ENCODE measurements at regions not wholly inside any gene's neighbourhood (a gene's known extent, or its start where the extent isn't known, plus 50 kb on each side); places are given as distances from the start of the nearest gene placed in this dataset.
"Not testable (repeated sequence)": the region's sequence is repeated elsewhere in the genome, so short reads cannot be mapped to it uniquely, and the experiment has no call there.

DNA sequence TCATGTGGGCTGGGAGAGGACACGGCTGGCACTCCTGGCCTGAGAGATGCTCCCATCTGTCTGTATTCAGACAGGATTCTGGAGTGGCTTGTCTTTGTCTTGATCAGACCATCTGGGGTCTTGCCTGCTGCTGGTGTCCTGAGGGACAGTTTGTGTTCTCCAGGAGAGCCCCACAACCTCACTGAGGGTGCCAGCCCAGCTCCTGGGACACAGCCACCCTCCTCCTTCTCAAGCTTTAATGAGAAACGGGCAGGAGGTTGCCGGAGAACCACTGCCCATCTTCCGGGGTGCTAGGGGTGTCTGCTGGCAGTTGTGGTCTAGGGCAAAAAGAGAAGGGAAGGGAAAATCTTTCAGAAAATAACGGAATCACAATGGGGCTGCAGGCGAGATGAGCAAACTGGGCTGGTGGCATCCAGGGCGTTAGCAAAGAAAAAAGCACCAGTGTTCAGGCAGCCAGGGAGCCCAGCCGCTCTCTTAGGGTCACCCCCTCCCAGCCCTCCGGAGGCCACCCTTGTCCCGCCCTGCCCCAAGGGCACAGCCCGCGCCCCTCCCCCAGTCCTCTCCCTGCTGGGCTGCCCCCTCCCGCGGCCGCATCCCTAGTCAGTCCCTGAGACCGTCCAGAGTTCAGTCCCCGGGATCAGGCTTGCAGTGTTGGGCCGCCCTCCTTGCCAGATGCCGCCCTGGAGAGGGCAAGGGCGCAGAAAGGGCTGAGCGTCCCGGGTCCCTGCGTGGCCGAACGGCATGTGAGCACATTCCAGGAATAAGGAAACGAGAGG is 824.7 kb downstream of the KCNJ18 start:
- Histone ChIP-seq H3K9me3 (ENCODE audit: control extremely low read depth in 1 of 5, control insufficient read depth in 4 of 5, insufficient read depth in 2 of 5, low read depth in 1 of 5, low read length in 4 of 5) (peaks cover 0 to 9% (median 0%) of the 10 kb centered on the region in 5 experiments), H3K36me3 (ENCODE audit: control insufficient read depth in 4 of 4, insufficient read depth in 4 of 4, low read length in 3 of 4) (no peaks in the 10 kb centered on the region), H3K4me1 (ENCODE audit: control extremely low read depth in 1 of 4, control insufficient read depth in 4 of 4, insufficient read depth in 4 of 4, low read length in 3 of 4) (no peaks in the 10 kb centered on the region), H3K4me3 (ENCODE audit: control insufficient read depth in 1 of 7, extremely low read depth in 1 of 7, insufficient read depth in 4 of 7, low read depth in 2 of 7, low read length in 6 of 7) (no peak overlapping the region), H3K27me3 (replicated peaks in 2 of 5; ENCODE audit: control insufficient read depth in 4 of 5, insufficient read depth in 5 of 5, low read length in 4 of 5) (no peaks in the 10 kb centered on the region), H3K27ac (ENCODE audit: insufficient read depth in 1 of 2, low read depth in 1 of 2, low read length in 2 of 2, poor library complexity in 1 of 2, severe bottlenecking in 2 of 2) (no peak overlapping the region)
- DNase-seq: no peak
- ChIA-PET CTCF (no interaction called here), POLR2A (no interaction called here)
- WGBS (ENCODE audit: insufficient coverage): 78% methylated on average over 23 of the region's 26 CpGs

DNA sequence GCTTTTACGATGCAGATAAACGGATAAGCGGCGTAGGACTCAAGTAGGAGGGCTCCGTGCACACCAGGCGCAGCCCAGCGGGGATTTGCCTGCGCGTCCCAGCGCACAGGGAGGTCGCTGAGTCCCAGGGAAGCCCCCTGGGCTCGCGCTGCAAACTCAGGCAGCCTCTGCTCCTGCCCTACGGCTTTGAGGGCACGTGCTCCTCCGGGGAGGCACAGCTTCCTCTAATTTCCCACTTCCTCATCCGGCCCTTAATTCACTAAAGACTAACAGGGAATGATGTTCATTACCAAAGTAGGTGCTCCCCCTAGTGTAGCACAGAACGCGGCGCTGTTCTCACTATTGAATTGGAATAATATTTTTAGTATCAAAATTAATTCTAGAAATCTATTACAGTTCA is 825.4 kb downstream of the KCNJ18 start:
- H3K27me3 ChIP-seq (replicated peaks in 2 of 5; ENCODE audit: control insufficient read depth in 4 of 5, insufficient read depth in 5 of 5, low read length in 4 of 5): no peaks in the 10 kb centered on the region
- DNase-seq: no peak
- CTCF ChIA-PET: no interaction called here
- no peaks in the 10 kb centered on the region for H3K4me1 ChIP-seq (ENCODE audit: control extremely low read depth in 1 of 4, control insufficient read depth in 4 of 4, insufficient read depth in 4 of 4, low read length in 3 of 4)
- WGBS (ENCODE audit: insufficient coverage): 62% methylated on average over 16 of the region's 20 CpGs
- H3K9me3 ChIP-seq (ENCODE audit: control extremely low read depth in 1 of 5, control insufficient read depth in 4 of 5, insufficient read depth in 2 of 5, low read depth in 1 of 5, low read length in 4 of 5): peaks cover 0 to 9% (median 0%) of the 10 kb centered on the region in 5 experiments
- no peaks in the 10 kb centered on the region for H3K36me3 ChIP-seq (ENCODE audit: control insufficient read depth in 4 of 4, insufficient read depth in 4 of 4, low read length in 3 of 4)
- H3K27ac ChIP-seq (ENCODE audit: insufficient read depth in 1 of 2, low read depth in 1 of 2, low read length in 2 of 2, poor library complexity in 1 of 2, severe bottlenecking in 2 of 2): no peak overlapping the region
- POLR2A ChIA-PET: no interaction called here
- H3K4me3 ChIP-seq (ENCODE audit: control insufficient read depth in 1 of 7, extremely low read depth in 1 of 7, insufficient read depth in 4 of 7, low read depth in 2 of 7, low read length in 6 of 7): no peak overlapping the region

DNA sequence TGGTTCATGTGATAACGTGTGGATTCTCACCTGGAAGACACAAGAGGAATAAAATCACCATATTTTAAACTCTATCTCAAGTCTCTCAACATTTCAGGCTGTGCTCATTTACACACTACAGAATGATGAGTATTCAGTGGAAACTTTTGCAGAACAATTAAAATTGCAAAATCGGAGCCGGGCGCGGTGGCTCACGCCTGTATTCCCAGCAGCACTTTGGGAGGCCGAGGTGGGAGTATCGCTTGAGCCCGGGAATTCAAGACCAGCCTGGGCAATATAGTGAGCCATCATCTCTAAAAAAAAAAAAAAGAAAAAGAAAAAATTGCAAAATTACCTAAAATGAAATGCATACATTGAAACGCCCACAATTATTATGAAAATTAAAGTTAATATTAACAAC is 825.9 kb downstream of the KCNJ18 start:
- Histone ChIP-seq H3K4me1 (ENCODE audit: control extremely low read depth in 1 of 4, control insufficient read depth in 4 of 4, insufficient read depth in 4 of 4, low read length in 3 of 4) (no peaks in the 10 kb centered on the region), H3K36me3 (ENCODE audit: control insufficient read depth in 4 of 4, insufficient read depth in 4 of 4, low read length in 3 of 4) (no peaks in the 10 kb centered on the region), H3K27me3 (replicated peaks in 2 of 5; ENCODE audit: control insufficient read depth in 4 of 5, insufficient read depth in 5 of 5, low read length in 4 of 5) (no peaks in the 10 kb centered on the region), H3K4me3 (ENCODE audit: control insufficient read depth in 1 of 7, extremely low read depth in 1 of 7, insufficient read depth in 4 of 7, low read depth in 2 of 7, low read length in 6 of 7) (no peak overlapping the region), H3K9me3 (ENCODE audit: control extremely low read depth in 1 of 5, control insufficient read depth in 4 of 5, insufficient read depth in 2 of 5, low read depth in 1 of 5, low read length in 4 of 5) (peaks cover 0 to 9% (median 0%) of the 10 kb centered on the region in 5 experiments), H3K27ac (ENCODE audit: insufficient read depth in 1 of 2, low read depth in 1 of 2, low read length in 2 of 2, poor library complexity in 1 of 2, severe bottlenecking in 2 of 2) (no peak overlapping the region)
- ChIA-PET CTCF (no interaction called here), POLR2A (no interaction called here)
- DNase-seq: no peak
- WGBS (ENCODE audit: insufficient coverage): 93% methylated on average over 5 of the region's 10 CpGs

DNA sequence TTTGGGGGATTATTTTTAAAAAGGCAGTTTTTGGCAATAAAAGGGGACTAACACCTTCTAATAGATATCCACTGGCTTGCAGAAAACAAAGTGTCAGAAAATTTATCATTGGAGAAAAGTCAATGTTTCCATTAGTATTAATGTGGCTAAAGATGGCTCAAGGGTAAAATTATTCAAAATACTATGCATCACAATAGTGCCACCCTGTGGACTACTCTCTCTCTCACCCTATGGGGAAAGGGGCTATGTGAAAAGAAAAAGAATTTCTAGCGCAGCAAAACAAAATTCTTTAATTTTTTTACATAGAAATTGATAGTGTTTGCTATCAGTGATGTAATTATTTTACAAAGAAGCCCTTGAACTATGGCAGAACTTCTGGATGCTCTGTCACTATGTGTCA is 856.5 kb downstream of the KCNJ18 start:
- H3K9me3 ChIP-seq (ENCODE audit: control extremely low read depth in 1 of 5, control insufficient read depth in 4 of 5, insufficient read depth in 2 of 5, low read depth in 1 of 5, low read length in 4 of 5); H3K36me3 ChIP-seq (ENCODE audit: control insufficient read depth in 4 of 4, insufficient read depth in 4 of 4, low read length in 3 of 4); H3K4me3 ChIP-seq (ENCODE audit: control insufficient read depth in 1 of 7, extremely low read depth in 1 of 7, insufficient read depth in 4 of 7, low read depth in 2 of 7, low read length in 6 of 7); DNase-seq; H3K27me3 ChIP-seq (replicated peaks in 2 of 5; ENCODE audit: control insufficient read depth in 4 of 5, insufficient read depth in 5 of 5, low read length in 4 of 5); POLR2A ChIA-PET; CTCF ChIA-PET; H3K4me1 ChIP-seq (ENCODE audit: control extremely low read depth in 1 of 4, control insufficient read depth in 4 of 4, insufficient read depth in 4 of 4, low read length in 3 of 4); H3K27ac ChIP-seq (ENCODE audit: insufficient read depth in 1 of 2, low read depth in 1 of 2, low read length in 2 of 2, poor library complexity in 1 of 2, severe bottlenecking in 2 of 2): not testable (repeated sequence)
- WGBS (ENCODE audit: insufficient coverage): no CpG with 5 or more reads among the region's 1 CpG

DNA sequence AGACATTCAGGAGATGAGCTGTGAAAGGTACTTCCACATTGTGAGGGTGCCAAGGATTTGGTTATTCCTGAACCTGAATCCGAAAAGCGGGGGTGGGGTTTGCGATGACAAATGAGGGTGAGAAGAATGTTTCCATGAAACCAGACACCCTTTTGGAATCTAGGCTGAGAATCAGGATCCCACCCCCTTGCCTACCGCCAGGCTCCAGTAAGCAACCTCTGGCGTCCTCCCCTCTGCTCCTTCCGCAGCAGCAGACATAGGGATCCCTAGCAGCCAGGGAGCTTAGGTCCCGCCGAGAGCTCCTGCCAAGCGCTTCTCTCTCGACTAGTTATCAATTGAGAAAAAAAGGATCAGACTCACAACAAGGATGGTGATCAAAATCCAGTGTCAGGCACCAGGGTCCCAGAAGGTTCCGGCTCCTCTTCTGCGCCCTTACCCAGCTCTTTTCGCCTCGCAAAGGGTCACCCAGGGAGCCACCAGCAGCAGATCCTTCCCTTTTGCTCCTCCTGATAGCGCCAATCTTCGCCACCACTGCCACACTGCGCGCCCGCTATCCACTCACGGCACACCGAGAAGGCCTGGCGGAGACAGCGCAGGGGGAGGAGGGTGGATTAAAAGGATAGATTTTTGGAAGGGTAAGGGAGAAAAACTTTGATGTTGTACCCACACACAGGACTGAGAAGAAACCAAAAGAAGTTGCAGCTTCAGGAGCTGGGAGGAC is 859.5 kb downstream of the KCNJ18 start:
- H3K27me3 ChIP-seq (replicated peaks in 2 of 5; ENCODE audit: control insufficient read depth in 4 of 5, insufficient read depth in 5 of 5, low read length in 4 of 5); H3K27ac ChIP-seq (ENCODE audit: insufficient read depth in 1 of 2, low read depth in 1 of 2, low read length in 2 of 2, poor library complexity in 1 of 2, severe bottlenecking in 2 of 2); H3K36me3 ChIP-seq (ENCODE audit: control insufficient read depth in 4 of 4, insufficient read depth in 4 of 4, low read length in 3 of 4); H3K4me3 ChIP-seq (ENCODE audit: control insufficient read depth in 1 of 7, extremely low read depth in 1 of 7, insufficient read depth in 4 of 7, low read depth in 2 of 7, low read length in 6 of 7); H3K4me1 ChIP-seq (ENCODE audit: control extremely low read depth in 1 of 4, control insufficient read depth in 4 of 4, insufficient read depth in 4 of 4, low read length in 3 of 4); DNase-seq; CTCF ChIA-PET; POLR2A ChIA-PET; H3K9me3 ChIP-seq (ENCODE audit: control extremely low read depth in 1 of 5, control insufficient read depth in 4 of 5, insufficient read depth in 2 of 5, low read depth in 1 of 5, low read length in 4 of 5): not testable (repeated sequence)
- 63% methylated on average over 12 of the region's 23 CpGs for WGBS (ENCODE audit: insufficient coverage)

DNA sequence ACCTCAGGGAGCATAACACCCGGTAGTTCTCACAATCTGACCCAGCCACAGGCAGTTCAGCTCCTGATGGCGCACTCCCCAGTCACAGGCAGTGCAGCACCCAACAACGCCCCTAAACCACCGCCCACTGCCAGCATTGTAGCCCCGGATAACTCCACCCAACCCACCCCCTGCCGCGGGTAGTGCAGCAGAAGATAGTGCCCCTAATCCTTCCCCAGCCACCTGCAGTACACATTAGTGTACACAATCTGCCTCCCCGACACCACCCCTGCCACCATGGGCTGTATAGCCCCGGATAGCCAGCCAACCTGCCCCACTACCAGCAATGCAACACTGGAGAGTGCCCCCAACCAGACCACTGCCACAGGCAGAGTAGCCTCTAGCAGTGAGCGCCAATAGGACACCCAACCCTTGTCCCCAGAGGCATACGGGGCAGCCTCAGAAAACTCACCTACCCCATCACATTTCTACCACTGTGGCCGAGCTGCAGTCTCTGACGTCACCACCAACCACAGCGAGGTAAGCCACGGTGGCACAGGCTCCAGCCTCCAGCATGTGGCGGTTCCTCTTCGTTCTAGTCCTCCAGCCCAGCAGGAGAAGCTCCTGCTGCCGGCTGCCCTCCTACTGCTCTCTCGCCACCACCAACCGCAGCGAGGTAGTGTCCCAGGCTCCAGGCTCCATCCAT is 877.3 kb downstream of the KCNJ18 start:
- ChIA-PET CTCF (no interaction called here), POLR2A (no interaction called here)
- no peaks in the 10 kb centered on the region for H3K4me1 ChIP-seq (ENCODE audit: control extremely low read depth in 1 of 4, control insufficient read depth in 4 of 4, insufficient read depth in 4 of 4, low read length in 3 of 4)
- no peak overlapping the region for H3K27ac ChIP-seq (ENCODE audit: insufficient read depth in 1 of 2, low read depth in 1 of 2, low read length in 2 of 2, poor library complexity in 1 of 2, severe bottlenecking in 2 of 2)
- DNase-seq: no peak
- 91% methylated on average over 18 of the region's 21 CpGs for WGBS (ENCODE audit: insufficient coverage)
- peaks cover 0 to 3% (median 1%) of the 10 kb centered on the region in 5 experiments for H3K9me3 ChIP-seq (ENCODE audit: control extremely low read depth in 1 of 5, control insufficient read depth in 4 of 5, insufficient read depth in 2 of 5, low read depth in 1 of 5, low read length in 4 of 5)
- H3K27me3 ChIP-seq (replicated peaks in 2 of 5; ENCODE audit: control insufficient read depth in 4 of 5, insufficient read depth in 5 of 5, low read length in 4 of 5): no peaks in the 10 kb centered on the region
- no peak overlapping the region for H3K4me3 ChIP-seq (ENCODE audit: control insufficient read depth in 1 of 7, extremely low read depth in 1 of 7, insufficient read depth in 4 of 7, low read depth in 2 of 7, low read length in 6 of 7)
- no peaks in the 10 kb centered on the region for H3K36me3 ChIP-seq (ENCODE audit: control insufficient read depth in 4 of 4, insufficient read depth in 4 of 4, low read length in 3 of 4)

Measured in common myeloid progenitor, CD34-positive (primary cell).